Glutamatergic neuron (in vitro differentiated cells): ENCODE measurements at regions not wholly inside any gene's neighbourhood (a gene's known extent, or its start where the extent isn't known, plus 50 kb on each side); places are given as distances from the start of the nearest gene placed in this dataset.

Experiments
- DNase-seq: peaks from one replicate; pipeline ENCODE4 v3.0.0; 2022
- H3K27ac Mint-ChIP-seq: one replicate; pipeline ENCODE4 v1.8.0; 2020; ENCODE audit warnings: mild to moderate bottlenecking, mixed read lengths, inconsistent platforms; ENCODE audit not compliant: unreplicated experiment
- H3K27me3 Mint-ChIP-seq: one replicate; pipeline ENCODE4 v1.8.0; 2020; ENCODE audit warnings: mild to moderate bottlenecking, moderate library complexity, mixed read lengths, inconsistent platforms; ENCODE audit not compliant: unreplicated experiment
- H3K36me3 Mint-ChIP-seq: one replicate; pipeline ENCODE4 v1.8.0; 2020; ENCODE audit warnings: mild to moderate bottlenecking, mixed read lengths, inconsistent platforms; ENCODE audit not compliant: unreplicated experiment
- H3K4me1 Mint-ChIP-seq: one replicate; pipeline ENCODE4 v1.8.0; 2020; ENCODE audit warnings: mild to moderate bottlenecking, low read depth, mixed read lengths, inconsistent platforms; ENCODE audit not compliant: unreplicated experiment
- H3K4me3 Mint-ChIP-seq: one replicate; pipeline ENCODE4 v1.8.0; 2020; ENCODE audit warnings: mild to moderate bottlenecking, mixed read lengths, inconsistent platforms; ENCODE audit not compliant: unreplicated experiment
- H3K9me3 Mint-ChIP-seq: one replicate; pipeline ENCODE4 v1.8.0; 2020; ENCODE audit warnings: mild to moderate bottlenecking, moderate library complexity, mixed read lengths, inconsistent platforms; ENCODE audit not compliant: unreplicated experiment
- TF ChIP-seq, protein P1 (sequence below): fragments of 200-600 bp; sonication (generic); IDR thresholded peaks from one replicate; pipeline ENCODE4 v1.5.0; 2021; ENCODE audit not compliant: partially characterized antibody, unreplicated experiment

DNA sequence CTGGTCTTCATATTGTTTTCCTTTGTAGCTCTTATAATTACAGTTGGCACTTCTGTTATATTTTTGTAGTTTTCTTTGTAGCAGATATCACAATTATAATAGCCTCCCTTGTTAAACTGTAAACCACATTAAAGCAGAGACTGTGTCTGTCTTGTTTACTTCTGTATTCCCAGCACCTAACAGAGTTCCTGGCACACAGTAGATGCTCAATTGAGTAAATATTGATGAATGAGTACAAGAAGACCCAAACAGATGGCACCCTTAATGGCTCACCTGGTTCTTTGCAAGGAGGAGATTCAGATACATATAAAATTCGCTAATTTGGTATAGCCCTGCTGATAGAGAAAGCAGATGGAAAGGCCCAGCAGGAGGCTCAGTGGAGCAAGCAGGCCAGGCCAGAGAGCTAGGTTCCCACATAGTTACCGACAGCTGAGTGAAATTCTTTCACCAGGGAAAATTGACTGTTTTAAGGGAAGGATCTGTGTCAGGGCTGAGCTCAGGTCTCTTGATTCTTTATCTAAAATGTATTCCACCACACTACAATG, 120.1 kb downstream of the NUP35 start:
- Mint-ChIP-seq H3K27ac (peak overlapping the region; percentile 62), H3K4me1 (peaks cover 22% of the 10 kb centered on the region), H3K9me3 (no peaks in the 10 kb centered on the region), H3K36me3 (no peaks in the 10 kb centered on the region), H3K4me3 (no peak overlapping the region), H3K27me3 (no peaks in the 10 kb centered on the region)
- peak; percentile 30 for DNase-seq
- TF ChIP-seq, protein P1, sequence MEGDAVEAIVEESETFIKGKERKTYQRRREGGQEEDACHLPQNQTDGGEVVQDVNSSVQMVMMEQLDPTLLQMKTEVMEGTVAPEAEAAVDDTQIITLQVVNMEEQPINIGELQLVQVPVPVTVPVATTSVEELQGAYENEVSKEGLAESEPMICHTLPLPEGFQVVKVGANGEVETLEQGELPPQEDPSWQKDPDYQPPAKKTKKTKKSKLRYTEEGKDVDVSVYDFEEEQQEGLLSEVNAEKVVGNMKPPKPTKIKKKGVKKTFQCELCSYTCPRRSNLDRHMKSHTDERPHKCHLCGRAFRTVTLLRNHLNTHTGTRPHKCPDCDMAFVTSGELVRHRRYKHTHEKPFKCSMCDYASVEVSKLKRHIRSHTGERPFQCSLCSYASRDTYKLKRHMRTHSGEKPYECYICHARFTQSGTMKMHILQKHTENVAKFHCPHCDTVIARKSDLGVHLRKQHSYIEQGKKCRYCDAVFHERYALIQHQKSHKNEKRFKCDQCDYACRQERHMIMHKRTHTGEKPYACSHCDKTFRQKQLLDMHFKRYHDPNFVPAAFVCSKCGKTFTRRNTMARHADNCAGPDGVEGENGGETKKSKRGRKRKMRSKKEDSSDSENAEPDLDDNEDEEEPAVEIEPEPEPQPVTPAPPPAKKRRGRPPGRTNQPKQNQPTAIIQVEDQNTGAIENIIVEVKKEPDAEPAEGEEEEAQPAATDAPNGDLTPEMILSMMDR, result no peak

DNA sequence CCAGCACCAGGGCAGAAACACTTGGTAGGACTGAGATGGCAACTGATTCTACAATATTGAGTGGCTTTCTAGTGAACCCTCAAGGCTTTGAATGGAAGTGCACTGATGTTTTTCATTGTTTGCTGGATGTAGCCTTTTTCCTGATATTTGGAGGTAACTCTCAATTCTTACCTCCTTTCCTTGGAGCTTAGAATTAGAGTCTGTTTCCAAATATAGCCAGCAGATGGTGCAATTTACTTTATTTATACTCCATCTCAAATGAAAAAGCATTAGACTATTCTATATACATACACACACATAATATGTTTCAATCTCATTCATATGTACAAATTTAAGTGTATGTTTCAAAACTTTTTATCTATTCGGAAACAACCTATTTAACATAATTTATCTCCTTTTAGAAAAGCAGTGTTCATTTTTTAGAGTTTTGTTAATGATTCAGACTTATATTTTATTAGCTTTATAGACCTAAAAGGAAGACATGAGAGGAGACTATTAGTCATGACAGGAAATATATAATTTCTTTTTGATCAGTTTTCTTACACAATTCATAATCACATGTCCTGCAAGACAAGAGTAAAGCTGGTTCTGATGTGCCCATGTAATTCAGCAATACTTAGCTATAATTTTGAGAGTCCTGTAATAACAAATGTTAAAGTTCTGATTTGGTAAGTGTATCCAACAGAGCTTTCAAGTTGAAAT, 124.8 kb downstream of the NUP35 start:
- Mint-ChIP-seq H3K27ac (no peak overlapping the region), H3K4me1 (peaks cover 28% of the 10 kb centered on the region), H3K9me3 (no peaks in the 10 kb centered on the region), H3K27me3 (no peaks in the 10 kb centered on the region), H3K36me3 (no peaks in the 10 kb centered on the region), H3K4me3 (no peak overlapping the region)
- DNase-seq, result no peak
- TF ChIP-seq, protein P1, result peak; percentile 63

DNA sequence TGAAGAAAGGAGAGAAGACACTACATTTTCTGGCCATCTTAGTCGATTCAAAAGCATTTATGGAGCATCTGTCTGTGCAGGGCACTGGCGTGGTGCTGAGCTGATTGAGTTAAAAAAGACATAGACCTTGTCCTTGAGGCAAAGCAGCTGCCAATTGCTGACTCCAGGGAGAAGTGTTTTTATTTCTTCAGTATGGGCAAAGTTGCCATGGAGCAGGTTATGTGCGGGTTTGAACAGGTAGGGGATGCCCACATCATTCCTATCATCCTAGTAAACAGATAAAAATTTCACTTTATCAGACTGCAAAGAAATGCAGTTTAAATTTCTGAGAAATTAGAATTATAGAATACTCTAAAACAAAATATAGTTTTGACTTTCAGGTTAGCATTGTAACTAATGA, 125.8 kb downstream of the NUP35 start:
- H3K27me3 Mint-ChIP-seq, result no peaks in the 10 kb centered on the region
- H3K4me3 Mint-ChIP-seq, result no peak overlapping the region
- TF ChIP-seq, protein P1, result no peak
- peak overlapping the region; percentile 25 for H3K27ac Mint-ChIP-seq
- no peak for DNase-seq
- H3K36me3 Mint-ChIP-seq, result no peaks in the 10 kb centered on the region
- H3K4me1 Mint-ChIP-seq, result peaks cover 20% of the 10 kb centered on the region
- no peaks in the 10 kb centered on the region for H3K9me3 Mint-ChIP-seq

DNA sequence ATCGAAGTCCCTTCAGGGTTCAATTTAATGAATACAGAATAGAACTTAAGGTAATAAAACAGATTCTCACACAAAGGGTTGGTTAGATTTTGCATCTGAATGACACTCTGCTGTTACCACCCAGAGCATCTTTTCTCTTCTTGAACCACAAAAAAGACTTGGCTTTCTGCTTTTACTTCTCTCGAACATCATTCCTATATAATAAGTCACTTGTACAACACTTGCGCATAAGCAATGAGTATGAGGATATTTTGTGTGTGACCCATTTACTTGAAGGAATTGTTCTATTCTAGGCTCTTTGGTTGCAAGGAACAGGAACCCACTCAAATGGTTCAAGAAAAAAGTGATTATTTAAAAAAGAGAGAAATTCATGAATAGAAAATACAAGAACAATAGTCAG, 126.2 kb downstream of the NUP35 start:
- no peaks in the 10 kb centered on the region for H3K36me3 Mint-ChIP-seq
- TF ChIP-seq, protein P1, result no peak
- peaks cover 2% of the 10 kb centered on the region for H3K9me3 Mint-ChIP-seq
- H3K4me3 Mint-ChIP-seq, result no peak overlapping the region
- peaks cover 24% of the 10 kb centered on the region for H3K4me1 Mint-ChIP-seq
- DNase-seq, result no peak
- no peaks in the 10 kb centered on the region for H3K27me3 Mint-ChIP-seq
- H3K27ac Mint-ChIP-seq, result no peak overlapping the region

DNA sequence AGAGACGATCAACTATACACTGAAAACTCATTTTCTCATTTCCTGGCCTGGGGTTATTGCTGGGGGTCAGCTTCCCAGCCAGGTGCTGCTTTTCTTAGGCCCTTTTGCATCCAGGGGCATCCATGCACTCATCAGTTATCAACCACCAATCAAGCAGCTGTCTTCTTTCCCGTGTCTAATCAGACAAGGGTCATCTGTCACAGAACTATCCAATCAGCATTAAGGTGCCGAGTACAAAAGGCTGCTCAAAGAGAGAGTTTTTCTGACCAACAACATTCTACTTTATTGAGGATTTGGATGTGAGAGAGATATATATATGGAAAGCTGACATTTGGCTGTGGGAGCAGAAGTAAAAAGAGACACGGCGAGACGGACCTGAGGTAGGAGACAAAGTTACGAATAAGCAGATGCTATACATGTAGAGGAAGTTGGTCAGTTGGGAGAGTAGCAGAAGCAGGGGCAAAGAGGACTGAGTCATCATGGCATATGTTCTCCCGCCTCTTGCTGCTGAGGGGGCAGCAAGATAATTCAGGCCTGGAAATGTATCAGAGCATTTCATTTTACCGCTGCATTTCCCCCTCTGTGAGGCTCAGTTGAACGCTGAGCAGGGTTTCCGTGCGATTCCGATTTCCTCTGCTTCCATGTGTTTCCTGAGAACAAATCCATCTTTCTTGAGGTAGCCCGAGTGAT, 129.3 kb downstream of the NUP35 start:
- TF ChIP-seq, protein P1, result no peak
- H3K4me1 Mint-ChIP-seq, result peaks cover 21% of the 10 kb centered on the region
- H3K36me3 Mint-ChIP-seq, result no peaks in the 10 kb centered on the region
- no peak for DNase-seq
- peak overlapping the region; percentile 69 for H3K27ac Mint-ChIP-seq
- peaks cover 3% of the 10 kb centered on the region for H3K27me3 Mint-ChIP-seq
- H3K4me3 Mint-ChIP-seq, result no peak overlapping the region
- peaks cover 2% of the 10 kb centered on the region for H3K9me3 Mint-ChIP-seq
